Right cardiac atrium (tissue), 5 donors: ENCODE measurements at regions not wholly inside any gene's neighbourhood (a gene's known extent, or its start where the extent isn't known, plus 50 kb on each side); places are given as distances from the start of the nearest gene placed in this dataset.
"Not testable (repeated sequence)": the region's sequence is repeated elsewhere in the genome, so short reads cannot be mapped to it uniquely, and the experiment has no call there.

Experiments
- ATAC-seq, 2 donors: fragments of 200-7000 bp; cut with Tn5 transposase; one replicate each; pipeline versions ENCODE4 v1.8.0 to v1.9.1; 2020; ENCODE audit warnings: moderate library complexity in 2 of 2, mild to moderate bottlenecking in 1 of 2
- DNase-seq, 3 donors: peaks; one replicate each; pipeline ENCODE4 v3.0.0-alpha.2; 2020
- H3K27ac ChIP-seq: one replicate; pipeline ENCODE4 v1.5.1; 2013; ENCODE audit warnings: mild to moderate bottlenecking, low read length, control low read depth, moderate library complexity
- H3K27me3 ChIP-seq: one replicate; pipeline ENCODE4 v1.6.1; 2013; ENCODE audit not compliant: control insufficient read depth, insufficient read depth
- H3K4me1 ChIP-seq: one replicate; pipeline ENCODE4 v1.6.1; 2013; ENCODE audit warnings: low read length; ENCODE audit not compliant: control insufficient read depth, insufficient read depth
- H3K4me3 ChIP-seq: one replicate; pipeline ENCODE4 v1.5.1; 2013; ENCODE audit warnings: low read length, control low read depth
- H3K9me3 ChIP-seq: one replicate; pipeline ENCODE4 v1.6.1; 2013; ENCODE audit warnings: low read length; ENCODE audit not compliant: control insufficient read depth
- WGBS: extraction: QIAGEN DNeasy Blood & Tissue Kit; methylation state at CpG from one replicate; pipeline ENCODE4 v1.1.7; 2013; 5-methylcytosine and 5-hydroxymethylcytosine counted together
- intact Hi-C, 4 donors: fragments of 100-400 bp; cut with DNase I; formaldehyde crosslinking; loops; one replicate each; pipeline versions ENCODE4 v1.11.0 to v1.14.0; 2022 to 2023
- donor health status: healthy with polysubstance abuse.
- donor health status: DM: no; HTN: yes; CAD: no.
- donor health status: DM: no; HTN: no; CAD: no.
- donor health status: DM: no; HTN: yes; CAD: no; lungs with severe emphysema.
- donor health status: DM: yes; HTN: yes; CAD: no.

GRCh38 chr4:96455045-96455720 is 615.3 kb downstream of the PDHA2 start:
- Histone ChIP-seq H3K9me3 (no peaks in the 10 kb centered on the region), H3K4me3 (no peak overlapping the region), H3K4me1 (no peaks in the 10 kb centered on the region), H3K27ac (no peak overlapping the region), H3K27me3 (no peaks in the 10 kb centered on the region)
- intact Hi-C loops, result no loop called here
- ATAC-seq (no peak), DNase-seq (no peak)
- 85% methylated on average over 6 of the region's 6 CpGs for WGBS

- not testable (repeated sequence) for ATAC-seq
Observed at GRCh38 chr4:96458031-96458430, 618.1 kb downstream of the PDHA2 start.

GRCh38 chr4:96459105-96459504 is 619.2 kb downstream of the PDHA2 start:
- no peak for DNase-seq
- no peaks in the 10 kb centered on the region for H3K9me3 ChIP-seq
- WGBS, result 61% methylated on average over 1 of the region's 1 CpG
- no peaks in the 10 kb centered on the region for H3K4me1 ChIP-seq
- ATAC-seq, result no peak
- no peak overlapping the region for H3K4me3 ChIP-seq
- H3K27ac ChIP-seq, result no peak overlapping the region
- no peaks in the 10 kb centered on the region for H3K27me3 ChIP-seq
- intact Hi-C loops, result no loop called here

More at GRCh38 chr4:96458031-96458430, 618.1 kb downstream of the PDHA2 start:
- H3K4me3 ChIP-seq, H3K27ac ChIP-seq, DNase-seq, intact Hi-C loops, H3K9me3 ChIP-seq, H3K27me3 ChIP-seq, H3K4me1 ChIP-seq: not testable (repeated sequence)
- WGBS, result 79% methylated on average over 4 of the region's 4 CpGs

- no peak for DNase-seq
- WGBS, result 76% methylated on average over 2 of the region's 2 CpGs
- Histone ChIP-seq H3K4me1 (no peaks in the 10 kb centered on the region), H3K27ac (no peak overlapping the region), H3K9me3 (no peaks in the 10 kb centered on the region), H3K4me3 (no peak overlapping the region), H3K27me3 (no peaks in the 10 kb centered on the region)
- intact Hi-C loops, result no loop called here
- ATAC-seq, result no peak
Observed at GRCh38 chr4:96465834-96466233, 625.9 kb downstream of the PDHA2 start.

- no peak for DNase-seq
- H3K27ac ChIP-seq, result no peak overlapping the region
- ATAC-seq, result no peak
- H3K4me3 ChIP-seq, result no peak overlapping the region
- no peaks in the 10 kb centered on the region for H3K4me1 ChIP-seq
- intact Hi-C loops, result no loop called here
- no peaks in the 10 kb centered on the region for H3K27me3 ChIP-seq
- H3K9me3 ChIP-seq, result no peaks in the 10 kb centered on the region
Observed at GRCh38 chr4:96471956-96472867, 632.3 kb downstream of the PDHA2 start.

- ATAC-seq, result no peak
- H3K4me1 ChIP-seq, result no peaks in the 10 kb centered on the region
- WGBS, result 66% methylated on average over 1 of the region's 1 CpG
Observed at GRCh38 chr4:96473246-96473645, 633.4 kb downstream of the PDHA2 start.

GRCh38 chr4:96483308-96484030 is 643.6 kb downstream of the PDHA2 start:
- no peaks in the 10 kb centered on the region for H3K27me3 ChIP-seq
- ATAC-seq (no peak), DNase-seq (no peak)
- intact Hi-C loops, result no loop called here
- 81% methylated on average over 4 of the region's 4 CpGs for WGBS
- H3K4me1 ChIP-seq, result no peaks in the 10 kb centered on the region
- no peaks in the 10 kb centered on the region for H3K9me3 ChIP-seq
- H3K27ac ChIP-seq, result no peak overlapping the region
- no peak overlapping the region for H3K4me3 ChIP-seq

More at GRCh38 chr4:96473246-96473645, 633.4 kb downstream of the PDHA2 start:
- Histone ChIP-seq H3K9me3 (no peaks in the 10 kb centered on the region), H3K4me3 (no peak overlapping the region), H3K27me3 (no peaks in the 10 kb centered on the region), H3K27ac (no peak overlapping the region)
- DNase-seq, result no peak
- intact Hi-C loops, result no loop called here

GRCh38 chr4:96486563-96486962 is 646.7 kb downstream of the PDHA2 start:
- Histone ChIP-seq H3K27ac (no peak overlapping the region), H3K4me3 (no peak overlapping the region), H3K4me1 (no peaks in the 10 kb centered on the region), H3K9me3 (no peaks in the 10 kb centered on the region), H3K27me3 (no peaks in the 10 kb centered on the region)
- intact Hi-C loops, result no loop called here
- ATAC-seq (no peak), DNase-seq (no peak)

GRCh38 chr4:96497621-96498020 is 657.7 kb downstream of the PDHA2 start:
- H3K27me3 ChIP-seq, result no peaks in the 10 kb centered on the region
- H3K9me3 ChIP-seq, result no peaks in the 10 kb centered on the region
- intact Hi-C loops, result no loop called here
- DNase-seq (no peak), ATAC-seq (no peak)
- WGBS, result 77% methylated on average over 2 of the region's 2 CpGs
- no peak overlapping the region for H3K4me3 ChIP-seq
- no peak overlapping the region for H3K27ac ChIP-seq
- no peaks in the 10 kb centered on the region for H3K4me1 ChIP-seq

- WGBS, result 44% methylated on average over 5 of the region's 5 CpGs
- no peak for ATAC-seq
- intact Hi-C loops, result no loop called here
Observed at GRCh38 chr4:96504386-96504785, 664.5 kb downstream of the PDHA2 start.

More at GRCh38 chr4:96504386-96504785, 664.5 kb downstream of the PDHA2 start:
- Histone ChIP-seq H3K4me3 (no peak overlapping the region), H3K27ac (no peak overlapping the region), H3K4me1 (no peaks in the 10 kb centered on the region), H3K9me3 (no peaks in the 10 kb centered on the region), H3K27me3 (no peaks in the 10 kb centered on the region)
- no peak for DNase-seq
